Thyroid gland (tissue), 4 donors: ENCODE measurements at regions not wholly inside any gene's neighbourhood (a gene's known extent, or its start where the extent isn't known, plus 50 kb on each side); places are given as distances from the start of the nearest gene placed in this dataset.

ENCODE experiments used
- POLR2A ChIP-seq, 2 donors: fragments of 450-650 bp; IDR thresholded peaks; one replicate each; pipeline ENCODE4 v1.6.1; 2017; ENCODE audit warnings: antibody characterized with exemption in 2 of 2, mild to moderate bottlenecking in 2 of 2, moderate library complexity in 1 of 2
- TF ChIP-seq, protein P1 (sequence below), 6 experiments: fragments of 200-600 bp in 3 of 6; fragments of 450-650 bp in 3 of 6; sonication (generic) in 3 of 6; IDR thresholded peaks; one replicate each; pipeline ENCODE4 v1.5.1; 2016 to 2019; ENCODE audit warnings: antibody characterized with exemption in 6 of 6, mild to moderate bottlenecking in 2 of 6, inconsistent platforms in 1 of 6, moderate library complexity in 1 of 6

DNA sequence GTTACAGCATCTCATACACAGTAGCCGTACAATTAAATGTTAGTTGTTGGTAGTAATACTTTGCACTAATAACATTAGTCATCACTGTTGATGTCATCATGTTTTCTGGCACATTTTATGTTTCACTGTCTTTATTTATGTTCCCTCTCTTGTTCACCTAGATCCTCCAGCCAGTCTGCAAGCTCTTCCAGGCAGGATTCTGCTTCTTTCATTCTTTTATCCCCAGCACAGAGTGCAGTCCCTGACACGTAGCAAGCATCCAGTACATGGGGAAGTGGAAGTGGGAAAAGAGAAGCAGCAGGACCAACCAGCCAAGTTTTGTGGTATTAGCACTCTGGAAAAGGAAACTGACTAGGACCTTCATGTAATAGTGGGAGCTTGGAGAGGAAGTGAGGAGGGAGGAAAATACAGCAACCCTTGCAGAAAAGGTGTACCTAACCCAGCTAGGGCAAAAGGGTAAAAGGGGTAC lies 89.7 kb upstream of the SLC44A1 start:
- TF ChIP-seq, protein P1, sequence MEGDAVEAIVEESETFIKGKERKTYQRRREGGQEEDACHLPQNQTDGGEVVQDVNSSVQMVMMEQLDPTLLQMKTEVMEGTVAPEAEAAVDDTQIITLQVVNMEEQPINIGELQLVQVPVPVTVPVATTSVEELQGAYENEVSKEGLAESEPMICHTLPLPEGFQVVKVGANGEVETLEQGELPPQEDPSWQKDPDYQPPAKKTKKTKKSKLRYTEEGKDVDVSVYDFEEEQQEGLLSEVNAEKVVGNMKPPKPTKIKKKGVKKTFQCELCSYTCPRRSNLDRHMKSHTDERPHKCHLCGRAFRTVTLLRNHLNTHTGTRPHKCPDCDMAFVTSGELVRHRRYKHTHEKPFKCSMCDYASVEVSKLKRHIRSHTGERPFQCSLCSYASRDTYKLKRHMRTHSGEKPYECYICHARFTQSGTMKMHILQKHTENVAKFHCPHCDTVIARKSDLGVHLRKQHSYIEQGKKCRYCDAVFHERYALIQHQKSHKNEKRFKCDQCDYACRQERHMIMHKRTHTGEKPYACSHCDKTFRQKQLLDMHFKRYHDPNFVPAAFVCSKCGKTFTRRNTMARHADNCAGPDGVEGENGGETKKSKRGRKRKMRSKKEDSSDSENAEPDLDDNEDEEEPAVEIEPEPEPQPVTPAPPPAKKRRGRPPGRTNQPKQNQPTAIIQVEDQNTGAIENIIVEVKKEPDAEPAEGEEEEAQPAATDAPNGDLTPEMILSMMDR (IDR thresholded peaks at IDR 0.05), result no peak
- no peak for TF ChIP-seq POLR2A (IDR thresholded peaks at IDR 0.05)
